Kasumi-1 (cell line): ENCODE measurements at regions not wholly inside any gene's neighbourhood (a gene's known extent, or its start where the extent isn't known, plus 50 kb on each side); places are given as distances from the start of the nearest gene placed in this dataset.

Experiments
- DNase-seq, 2 experiments: peaks; one replicate each; lab custom pipeline; 2025; lab: John Stamatoyannopoulos, UW

DNA sequence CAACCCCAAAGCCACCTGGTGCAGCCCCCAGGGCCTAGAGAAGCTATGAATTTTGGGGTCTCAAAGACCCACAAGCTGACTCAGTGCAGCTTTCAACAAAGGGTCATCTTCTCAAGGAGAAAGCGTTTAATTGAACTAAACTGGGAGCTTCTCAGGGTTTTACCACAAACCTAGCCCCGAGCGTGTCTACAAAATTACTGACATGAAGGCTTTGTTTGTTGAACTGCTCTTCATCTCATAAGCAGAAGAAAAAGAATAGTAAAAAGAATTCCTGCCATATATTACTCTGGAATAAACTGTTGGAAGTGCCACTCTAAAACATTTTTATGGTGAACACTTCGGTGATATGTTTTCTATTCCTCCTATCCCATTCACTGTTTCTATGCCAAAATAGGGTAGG is 50.8 kb upstream of the INCENP start:
- DNase-seq = no peak

- no peak for DNase-seq
These were observed 52.4 kb upstream of the INCENP start for GRCh38 chr11:62071408-62071807.

DNA sequence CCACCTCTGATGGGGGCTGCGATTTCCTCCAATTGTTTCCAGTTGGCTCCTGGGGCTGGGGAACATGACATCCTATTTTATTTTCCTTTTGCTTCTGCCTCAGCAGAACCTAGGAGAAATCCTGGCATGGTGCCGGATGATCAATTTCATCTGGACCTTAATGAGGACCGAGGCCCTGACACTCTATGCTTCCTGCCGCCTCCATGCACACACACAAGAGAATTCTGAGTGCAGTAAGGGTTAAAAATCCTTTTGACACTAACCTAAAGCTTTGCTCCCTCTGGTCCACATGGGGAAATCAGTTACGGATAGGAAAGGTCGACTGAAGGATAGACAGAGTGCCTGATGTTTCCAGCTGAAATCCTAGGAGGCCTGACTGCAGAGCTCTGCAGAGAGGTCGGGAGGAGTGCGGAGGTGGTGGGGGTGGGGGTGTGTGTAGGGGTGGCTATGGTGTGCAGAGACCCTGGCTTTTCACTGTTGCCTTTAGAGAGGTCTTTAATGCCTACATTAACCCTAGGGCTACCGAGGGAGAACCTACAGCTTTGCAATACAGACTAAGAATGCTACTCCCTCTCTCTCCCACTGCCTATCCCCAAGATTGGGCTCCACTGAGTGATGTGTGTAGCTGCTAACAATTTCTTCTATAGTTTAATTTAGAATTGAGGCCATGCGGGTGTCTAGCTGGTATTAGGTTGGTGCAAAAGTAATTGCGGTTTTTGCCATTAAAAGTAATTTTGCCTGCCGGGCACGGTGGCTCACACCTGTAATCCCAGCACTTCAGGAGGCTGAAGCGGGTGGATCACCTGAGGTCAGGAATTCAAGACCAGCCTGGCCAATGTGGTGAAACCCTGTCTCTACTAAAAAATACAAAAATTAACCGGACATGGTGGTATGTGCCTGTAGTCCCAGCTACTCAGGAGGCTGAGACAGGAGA is 53.6 kb upstream of the INCENP start:
- DNase-seq = no peak

GRCh38 chr11:62069374-62069773 is 54.4 kb upstream of the INCENP start:
- no peak for DNase-seq

DNA sequence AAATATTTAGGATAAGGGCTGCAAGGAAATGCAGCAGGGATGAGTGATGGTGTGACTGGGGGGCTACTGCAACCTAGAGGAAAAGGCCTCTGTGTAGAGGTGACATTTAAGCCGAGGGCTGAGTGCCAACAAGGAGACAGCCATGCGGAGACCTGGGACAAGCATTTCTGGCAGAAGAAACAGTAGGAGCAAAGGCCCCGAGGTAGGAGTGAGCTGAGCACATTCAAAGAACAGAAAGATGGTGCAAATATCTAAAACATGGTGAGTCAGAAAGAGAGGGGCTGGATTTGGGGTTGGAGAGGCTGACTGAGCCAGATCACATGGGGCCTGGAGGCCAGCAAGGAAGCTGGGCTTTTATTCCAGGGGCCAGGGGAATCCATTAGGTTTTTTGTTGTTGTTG is 55.1 kb upstream of the INCENP start:
- no peak for DNase-seq

DNA sequence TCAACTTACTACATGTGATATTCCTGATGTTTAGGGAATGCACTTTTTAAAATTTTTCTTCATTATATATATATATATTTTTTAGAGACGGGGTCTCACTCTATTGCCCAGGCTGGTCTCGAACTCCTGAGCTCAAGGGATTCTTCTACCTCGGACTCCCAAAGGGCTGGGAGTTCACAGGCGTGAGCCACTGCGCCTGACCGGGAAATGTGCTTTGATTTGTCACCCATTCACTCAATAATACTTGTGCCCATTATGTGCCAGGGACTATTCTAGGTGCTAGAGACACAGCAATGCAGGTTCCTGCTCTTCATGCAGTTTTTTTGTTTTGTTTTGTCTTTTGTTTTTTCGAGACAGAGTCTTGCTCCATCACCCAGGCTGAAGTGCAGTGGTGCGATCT is 56.1 kb upstream of the INCENP start:
- DNase-seq = no peak

- no peak for DNase-seq
These were observed 59.6 kb upstream of the INCENP start for GRCh38 chr11:62064221-62064620.

- DNase-seq = no peak
These were observed 61.5 kb upstream of the INCENP start for GRCh38 chr11:62062223-62062861.

- DNase-seq = no peak
These were observed 62.2 kb upstream of the INCENP start for GRCh38 chr11:62061356-62062222.

DNA sequence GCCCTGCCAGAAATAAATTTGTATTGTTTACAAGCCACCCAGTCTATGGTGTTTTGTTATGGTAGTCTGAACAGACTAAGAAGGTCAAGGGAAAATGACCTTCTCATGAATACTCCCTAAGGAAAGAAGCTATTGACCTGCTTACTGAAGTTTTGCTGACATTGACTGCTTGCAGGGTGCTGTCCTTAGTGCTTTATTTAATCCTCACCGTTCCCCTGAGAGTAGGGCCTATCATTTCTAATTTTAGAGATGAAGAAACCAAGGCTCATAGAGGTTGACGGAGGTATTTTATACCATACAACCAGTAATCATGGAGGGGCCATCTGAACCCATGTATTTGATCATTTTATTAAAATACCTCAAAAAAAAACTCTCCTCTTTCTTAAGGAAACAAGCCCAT is 66.7 kb upstream of the INCENP start:
- DNase-seq = no peak

DNA sequence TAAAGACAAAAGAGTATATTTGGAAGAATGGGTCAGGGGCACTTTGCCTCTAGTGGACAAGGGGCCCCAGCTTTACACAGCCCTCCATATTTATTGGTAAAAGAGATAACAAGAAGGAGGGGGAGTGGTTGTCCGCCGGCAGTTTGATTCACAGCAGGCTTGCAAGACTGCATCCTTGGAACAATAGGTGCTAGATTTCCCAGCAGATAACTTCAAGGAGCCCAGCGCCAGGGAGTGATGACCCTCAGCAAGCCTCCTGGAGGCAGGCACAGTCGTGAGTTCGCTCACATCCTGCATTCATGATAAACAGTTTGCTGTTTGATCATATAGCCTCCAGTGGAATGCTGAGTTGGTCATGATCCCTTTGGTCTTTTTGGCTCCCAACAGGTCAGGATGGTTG is 67.8 kb upstream of the INCENP start:
- DNase-seq = no peak

- DNase-seq = peak in 1 of 2 experiments; percentile 4
These were observed 69.2 kb upstream of the INCENP start for GRCh38 chr11:62054484-62055121.

DNA sequence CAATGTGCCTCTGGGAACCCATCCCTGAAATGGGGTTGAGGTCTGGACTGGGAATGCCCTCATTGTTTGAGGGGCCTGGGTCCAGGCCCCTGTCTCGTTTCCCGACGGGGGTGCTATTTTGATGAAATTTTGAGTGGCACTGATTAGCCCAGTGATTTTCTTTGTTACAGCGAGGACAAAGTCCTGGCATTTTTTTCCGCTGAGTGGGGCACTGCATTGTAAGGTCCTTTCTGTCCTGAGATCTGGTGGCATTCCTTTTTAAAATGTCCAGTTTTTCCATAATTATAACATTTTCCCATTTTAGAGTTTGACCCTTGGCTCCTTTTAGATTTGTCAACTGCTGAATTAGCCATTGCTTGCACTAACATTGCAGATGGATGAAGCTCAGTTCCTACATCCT is 69.7 kb upstream of the INCENP start:
- no peak for DNase-seq

DNA sequence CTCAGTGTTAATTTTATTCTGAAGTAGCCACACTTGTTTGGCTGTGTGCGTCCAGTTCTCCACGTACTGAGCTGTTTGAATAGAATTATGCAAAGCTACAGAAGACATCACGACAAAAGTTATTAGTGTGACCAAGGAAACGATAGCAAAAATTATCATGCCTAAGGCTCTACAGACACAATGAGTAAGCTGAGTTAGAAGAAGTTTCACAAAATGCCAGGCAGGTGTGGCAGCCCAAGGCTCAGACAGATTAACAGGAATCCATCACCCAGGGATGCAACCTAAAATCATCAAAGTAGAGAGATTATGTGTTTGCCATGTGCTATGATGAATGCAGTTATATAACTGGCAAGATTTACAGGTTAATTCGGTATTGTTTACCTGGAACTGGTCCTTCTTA is 73.1 kb upstream of the INCENP start:
- DNase-seq = no peak

- no peak for DNase-seq
These were observed 75.7 kb upstream of the INCENP start for GRCh38 chr11:62048100-62048499.

GRCh38 chr11:62046568-62047100 is 77.2 kb upstream of the INCENP start:
- no peak for DNase-seq

GRCh38 chr11:62044639-62045121 is 77.2 kb upstream of the FTH1 start:
- DNase-seq = no peak

- DNase-seq = no peak
These were observed 67.9 kb upstream of the FTH1 start for GRCh38 chr11:62035293-62035692.

DNA sequence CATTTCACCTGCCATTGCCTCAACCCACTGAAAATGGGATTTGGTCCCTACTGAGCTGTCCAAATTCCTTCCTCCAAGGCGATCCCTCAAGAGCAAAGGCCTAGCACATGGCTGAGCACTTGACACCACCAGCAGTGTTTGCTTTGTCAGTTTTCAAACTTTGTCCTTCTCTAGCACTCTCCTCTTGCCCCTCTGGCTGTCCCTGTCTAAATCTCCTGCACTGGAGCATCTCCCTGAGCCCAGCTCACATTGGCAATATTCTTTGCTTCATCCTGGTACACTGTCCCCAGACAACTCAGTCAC is 66.6 kb upstream of the FTH1 start:
- no peak for DNase-seq

GRCh38 chr11:62033191-62034035 is 66.0 kb upstream of the FTH1 start:
- DNase-seq = no peak
